Activated naive CD4-positive, alpha-beta T cell treated with anti-CD3 and anti-CD28 coated beads, Interleukin-2, amount 50 U/mL, for 24 hours (primary cell): ENCODE measurements at regions not wholly inside any gene's neighbourhood (a gene's known extent, or its start where the extent isn't known, plus 50 kb on each side); places are given as distances from the start of the nearest gene placed in this dataset.

Source experiments
- H3K27ac Mint-ChIP-seq: one replicate; pipeline ENCODE4 v1.8.0; 2021; ENCODE audit warnings: mild to moderate bottlenecking, mixed read lengths
- H3K27me3 Mint-ChIP-seq: one replicate; pipeline ENCODE4 v1.8.0; 2021; ENCODE audit warnings: mixed read lengths
- H3K36me3 Mint-ChIP-seq: one replicate; pipeline ENCODE4 v1.8.0; 2021; ENCODE audit warnings: mixed read lengths
- H3K4me1 Mint-ChIP-seq: one replicate; pipeline ENCODE4 v1.8.0; 2021; ENCODE audit warnings: mixed read lengths
- H3K4me3 Mint-ChIP-seq: one replicate; pipeline ENCODE4 v1.8.0; 2021; ENCODE audit warnings: mild to moderate bottlenecking, mixed read lengths
- H3K9me3 Mint-ChIP-seq: one replicate; pipeline ENCODE4 v1.8.0; 2021; ENCODE audit warnings: mixed read lengths

GRCh38 chr4:133865612-133866327 lies 335.8 kb downstream of the PABPC4L start:
- no peak overlapping the region for H3K27ac Mint-ChIP-seq
- no peaks in the 10 kb centered on the region for H3K27me3 Mint-ChIP-seq
- H3K4me1 Mint-ChIP-seq = no peaks in the 10 kb centered on the region
- no peaks in the 10 kb centered on the region for H3K36me3 Mint-ChIP-seq
- H3K4me3 Mint-ChIP-seq = no peak overlapping the region
- H3K9me3 Mint-ChIP-seq = no peaks in the 10 kb centered on the region

GRCh38 chr4:133863153-133863552 lies 338.4 kb downstream of the PABPC4L start:
- Mint-ChIP-seq H3K4me1 (no peaks in the 10 kb centered on the region), H3K27ac (no peak overlapping the region), H3K9me3 (no peaks in the 10 kb centered on the region), H3K4me3 (no peak overlapping the region), H3K27me3 (no peaks in the 10 kb centered on the region), H3K36me3 (no peaks in the 10 kb centered on the region)

- no peaks in the 10 kb centered on the region for H3K27me3 Mint-ChIP-seq
- peaks cover 5% of the 10 kb centered on the region for H3K9me3 Mint-ChIP-seq
- H3K4me1 Mint-ChIP-seq = no peaks in the 10 kb centered on the region
- no peak overlapping the region for H3K27ac Mint-ChIP-seq
- H3K4me3 Mint-ChIP-seq = no peak overlapping the region
- no peaks in the 10 kb centered on the region for H3K36me3 Mint-ChIP-seq
These were observed 344.7 kb downstream of the PABPC4L start for GRCh38 chr4:133856731-133857355.

GRCh38 chr4:133855001-133855400 lies 346.6 kb downstream of the PABPC4L start:
- Mint-ChIP-seq H3K4me1 (no peaks in the 10 kb centered on the region), H3K27ac (no peak overlapping the region), H3K36me3 (no peaks in the 10 kb centered on the region), H3K4me3 (no peak overlapping the region), H3K9me3 (peaks cover 5% of the 10 kb centered on the region), H3K27me3 (no peaks in the 10 kb centered on the region)

GRCh38 chr4:133839326-133839725 lies 362.3 kb downstream of the PABPC4L start:
- H3K27me3 Mint-ChIP-seq = no peaks in the 10 kb centered on the region
- no peak overlapping the region for H3K27ac Mint-ChIP-seq
- H3K36me3 Mint-ChIP-seq = peaks cover 2% of the 10 kb centered on the region
- H3K9me3 Mint-ChIP-seq = peaks cover 20% of the 10 kb centered on the region
- H3K4me3 Mint-ChIP-seq = no peak overlapping the region
- no peaks in the 10 kb centered on the region for H3K4me1 Mint-ChIP-seq

GRCh38 chr4:133823177-133823576 lies 378.4 kb downstream of the PABPC4L start:
- H3K4me3 Mint-ChIP-seq = no peak overlapping the region
- no peaks in the 10 kb centered on the region for H3K36me3 Mint-ChIP-seq
- no peaks in the 10 kb centered on the region for H3K27me3 Mint-ChIP-seq
- no peaks in the 10 kb centered on the region for H3K4me1 Mint-ChIP-seq
- H3K9me3 Mint-ChIP-seq = peaks cover 8% of the 10 kb centered on the region
- H3K27ac Mint-ChIP-seq = no peak overlapping the region

GRCh38 chr4:133812954-133813353 lies 388.6 kb downstream of the PABPC4L start:
- H3K36me3 Mint-ChIP-seq = no peaks in the 10 kb centered on the region

GRCh38 chr4:133812236-133812635 lies 389.4 kb downstream of the PABPC4L start:
- no peaks in the 10 kb centered on the region for H3K27me3 Mint-ChIP-seq
- H3K27ac Mint-ChIP-seq = no peak overlapping the region
- no peaks in the 10 kb centered on the region for H3K4me1 Mint-ChIP-seq
- peaks cover 5% of the 10 kb centered on the region for H3K9me3 Mint-ChIP-seq
- H3K36me3 Mint-ChIP-seq = no peaks in the 10 kb centered on the region
- H3K4me3 Mint-ChIP-seq = no peak overlapping the region

More at GRCh38 chr4:133812954-133813353, 388.6 kb downstream of the PABPC4L start:
- no peak overlapping the region for H3K4me3 Mint-ChIP-seq
- peaks cover 5% of the 10 kb centered on the region for H3K9me3 Mint-ChIP-seq
- H3K27me3 Mint-ChIP-seq = no peaks in the 10 kb centered on the region
- no peaks in the 10 kb centered on the region for H3K4me1 Mint-ChIP-seq
- no peak overlapping the region for H3K27ac Mint-ChIP-seq

- Mint-ChIP-seq H3K36me3 (no peaks in the 10 kb centered on the region), H3K27ac (no peak overlapping the region), H3K4me3 (no peak overlapping the region), H3K27me3 (no peaks in the 10 kb centered on the region), H3K4me1 (no peaks in the 10 kb centered on the region), H3K9me3 (peaks cover 5% of the 10 kb centered on the region)
These were observed 393.4 kb downstream of the PABPC4L start for GRCh38 chr4:133808151-133808550.

GRCh38 chr4:133803341-133803740 lies 398.2 kb downstream of the PABPC4L start:
- Mint-ChIP-seq H3K27me3 (no peaks in the 10 kb centered on the region), H3K4me3 (no peak overlapping the region), H3K27ac (no peak overlapping the region), H3K9me3 (no peaks in the 10 kb centered on the region), H3K4me1 (no peaks in the 10 kb centered on the region), H3K36me3 (no peaks in the 10 kb centered on the region)

GRCh38 chr4:133802359-133803140 lies 399.0 kb downstream of the PABPC4L start:
- no peaks in the 10 kb centered on the region for H3K27me3 Mint-ChIP-seq
- no peaks in the 10 kb centered on the region for H3K4me1 Mint-ChIP-seq
- no peaks in the 10 kb centered on the region for H3K36me3 Mint-ChIP-seq
- H3K27ac Mint-ChIP-seq = no peak overlapping the region
- no peak overlapping the region for H3K4me3 Mint-ChIP-seq
- H3K9me3 Mint-ChIP-seq = no peaks in the 10 kb centered on the region

GRCh38 chr4:133801883-133802282 lies 399.7 kb downstream of the PABPC4L start:
- H3K4me3 Mint-ChIP-seq = no peak overlapping the region
- no peaks in the 10 kb centered on the region for H3K9me3 Mint-ChIP-seq
- no peaks in the 10 kb centered on the region for H3K36me3 Mint-ChIP-seq
- no peak overlapping the region for H3K27ac Mint-ChIP-seq
- no peaks in the 10 kb centered on the region for H3K4me1 Mint-ChIP-seq
- H3K27me3 Mint-ChIP-seq = no peaks in the 10 kb centered on the region

GRCh38 chr4:133800966-133801365 lies 400.6 kb downstream of the PABPC4L start:
- no peak overlapping the region for H3K4me3 Mint-ChIP-seq
- no peaks in the 10 kb centered on the region for H3K27me3 Mint-ChIP-seq
- H3K4me1 Mint-ChIP-seq = no peaks in the 10 kb centered on the region

GRCh38 chr4:133799717-133800315 lies 401.8 kb downstream of the PABPC4L start:
- Mint-ChIP-seq H3K4me1 (no peaks in the 10 kb centered on the region), H3K27ac (no peak overlapping the region), H3K4me3 (no peak overlapping the region), H3K36me3 (no peaks in the 10 kb centered on the region), H3K27me3 (no peaks in the 10 kb centered on the region), H3K9me3 (no peaks in the 10 kb centered on the region)

More at GRCh38 chr4:133800966-133801365, 400.6 kb downstream of the PABPC4L start:
- no peak overlapping the region for H3K27ac Mint-ChIP-seq
- H3K9me3 Mint-ChIP-seq = no peaks in the 10 kb centered on the region
- H3K36me3 Mint-ChIP-seq = no peaks in the 10 kb centered on the region

GRCh38 chr4:133777661-133778060 lies 423.9 kb downstream of the PABPC4L start:
- Mint-ChIP-seq H3K27me3 (no peaks in the 10 kb centered on the region), H3K36me3 (no peaks in the 10 kb centered on the region), H3K4me1 (no peaks in the 10 kb centered on the region), H3K4me3 (no peak overlapping the region), H3K9me3 (peaks cover 9% of the 10 kb centered on the region), H3K27ac (no peak overlapping the region)

GRCh38 chr4:133776961-133777360 lies 424.6 kb downstream of the PABPC4L start:
- H3K4me1 Mint-ChIP-seq = no peaks in the 10 kb centered on the region
- no peaks in the 10 kb centered on the region for H3K27me3 Mint-ChIP-seq
- no peak overlapping the region for H3K4me3 Mint-ChIP-seq
- H3K36me3 Mint-ChIP-seq = no peaks in the 10 kb centered on the region
- no peak overlapping the region for H3K27ac Mint-ChIP-seq
- H3K9me3 Mint-ChIP-seq = peaks cover 5% of the 10 kb centered on the region
